NT2/D1 (cell line): ENCODE measurements at regions not wholly inside any gene's neighbourhood (a gene's known extent, or its start where the extent isn't known, plus 50 kb on each side); places are given as distances from the start of the nearest gene placed in this dataset.
A peak's percentile ranks its signal among the peaks of the same experiment; 100 is the strongest.

Source experiments
- DNase-seq: peaks from one replicate; pipeline ENCODE4 v3.0.0-alpha.2; 2011; ENCODE audit warnings: low read depth, low spot score
- H3K27me3 ChIP-seq: 2 replicates; pipeline ENCODE4 v1.6.0; 2011; ENCODE audit warnings: mild to moderate bottlenecking; ENCODE audit not compliant: insufficient read length, insufficient read depth
- H3K36me3 ChIP-seq: 2 replicates; pipeline ENCODE4 v1.6.1; 2011; ENCODE audit warnings: mild to moderate bottlenecking, low read length, mixed read lengths; ENCODE audit not compliant: insufficient read depth, insufficient read length
- H3K4me1 ChIP-seq: 2 replicates; pipeline ENCODE4 v1.5.1; 2011; ENCODE audit not compliant: insufficient read depth, insufficient read length
- H3K4me3 ChIP-seq: 2 replicates; pipeline ENCODE4 v1.5.1; 2011; ENCODE audit warnings: low read depth; ENCODE audit not compliant: insufficient read length
- H3K9ac ChIP-seq: 2 replicates; pipeline ENCODE4 v1.6.0; 2011; ENCODE audit warnings: low read depth; ENCODE audit not compliant: insufficient read length
- H3K9me3 ChIP-seq: 2 replicates; pipeline ENCODE4 v1.5.1; 2011; ENCODE audit warnings: mild to moderate bottlenecking, low read length; ENCODE audit not compliant: insufficient read depth
- SUZ12 ChIP-seq: IDR thresholded peaks from 2 replicates; pipeline ENCODE4 v1.6.1; 2011; ENCODE audit not compliant: insufficient read length, insufficient read depth; ENCODE audit errors: extremely low read depth
- YY1 ChIP-seq: IDR thresholded peaks from 2 replicates; pipeline ENCODE4 v1.6.1; 2011; ENCODE audit not compliant: insufficient read length, insufficient read depth
- ZNF274 ChIP-seq: IDR thresholded peaks from 2 replicates; pipeline ENCODE4 v1.6.1; 2011; ENCODE audit warnings: mild to moderate bottlenecking, low read depth, low read length

DNA sequence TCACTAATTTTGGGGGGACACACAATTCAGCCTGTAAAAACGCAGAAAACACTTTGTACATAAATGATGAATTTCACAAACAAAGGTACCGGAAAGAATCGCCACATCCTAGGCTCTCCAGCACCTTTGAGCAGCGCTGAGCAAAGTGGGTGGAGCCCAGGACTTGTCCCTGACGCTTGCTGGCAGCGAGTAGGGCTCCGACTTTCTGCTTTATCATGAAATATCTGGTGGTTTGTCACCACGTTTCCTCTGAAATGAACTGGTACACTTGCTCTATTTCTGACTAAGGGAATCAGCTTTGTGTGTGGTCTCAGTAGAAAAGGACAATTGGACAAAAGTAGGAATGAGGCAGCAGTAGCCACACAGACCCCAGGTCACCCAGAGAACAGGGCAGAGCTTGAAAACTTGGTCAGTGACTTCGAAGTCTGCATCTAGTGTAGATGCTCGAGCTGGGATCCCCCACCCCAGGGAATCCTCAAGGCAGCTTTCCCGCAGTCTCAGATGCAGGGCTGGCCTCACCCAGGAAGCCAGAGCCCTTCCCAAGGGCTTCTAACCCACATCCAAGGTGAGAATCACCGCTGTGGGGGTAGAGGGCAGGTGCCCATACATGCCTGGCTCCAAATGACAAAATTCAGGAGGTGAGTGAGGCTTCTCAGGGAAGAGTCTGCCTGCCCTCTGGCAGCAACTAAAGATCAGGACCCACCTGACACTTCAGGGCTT, 85.3 kb upstream of the SOX1 start:
- Histone ChIP-seq H3K4me3 (no peak overlapping the region), H3K27me3 (no peaks in the 10 kb centered on the region), H3K36me3 (no peaks in the 10 kb centered on the region), H3K4me1 (no peaks in the 10 kb centered on the region), H3K9ac (no peak overlapping the region), H3K9me3 (no peaks in the 10 kb centered on the region)
- TF ChIP-seq ZNF274 (no peak), YY1 (no peak), SUZ12 (no peak)
- no peak for DNase-seq

DNA sequence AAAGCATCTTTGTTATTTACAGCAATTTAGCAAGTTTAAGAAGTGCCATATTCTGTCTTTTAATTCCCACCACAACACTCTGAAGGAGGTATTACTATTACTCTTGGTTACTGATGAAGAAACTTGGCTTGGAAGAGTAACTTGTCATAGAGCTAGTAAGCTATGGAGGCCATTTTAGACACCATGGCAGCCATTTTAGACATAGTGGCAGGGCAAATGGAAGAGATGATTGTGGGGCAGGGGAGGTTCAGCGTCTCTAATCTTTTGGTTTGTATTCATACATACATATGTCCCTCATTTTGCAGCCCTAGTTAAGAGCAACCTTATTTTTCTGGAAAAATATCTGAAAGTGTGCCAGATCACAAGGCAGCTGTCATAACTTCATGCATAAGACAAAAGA, 82.6 kb upstream of the SOX1 start:
- no peak overlapping the region for H3K4me3 ChIP-seq
- no peak for TF ChIP-seq SUZ12
- peak; percentile 63 for TF ChIP-seq YY1

DNA sequence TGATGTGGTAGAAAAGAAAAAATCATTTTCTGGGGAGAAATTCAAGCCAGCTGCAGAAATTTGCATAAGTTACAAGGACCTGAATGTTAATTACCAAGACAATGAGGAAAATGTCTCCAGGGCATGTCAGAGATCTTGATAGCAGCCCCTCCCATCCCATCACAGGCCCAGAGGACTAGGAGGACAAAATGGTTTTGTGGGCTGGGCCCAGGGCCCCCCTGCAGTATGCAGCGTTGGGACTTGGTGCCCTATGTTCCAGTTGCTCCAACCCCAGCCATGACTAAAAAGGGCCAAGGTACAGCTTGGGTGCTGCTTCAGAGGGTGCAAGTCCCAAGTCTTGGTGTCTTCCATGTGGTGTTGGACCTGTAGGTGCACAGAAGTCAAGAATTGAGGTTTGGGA, 76.6 kb upstream of the SOX1 start:
- no peaks in the 10 kb centered on the region for H3K27me3 ChIP-seq
- H3K36me3 ChIP-seq: no peaks in the 10 kb centered on the region
- no peaks in the 10 kb centered on the region for H3K4me1 ChIP-seq
- H3K4me3 ChIP-seq: no peak overlapping the region
- no peak overlapping the region for H3K9ac ChIP-seq
- no peak for TF ChIP-seq ZNF274
- TF ChIP-seq YY1: no peak
- no peak for TF ChIP-seq SUZ12
- H3K9me3 ChIP-seq: peaks cover 30% of the 10 kb centered on the region
- DNase-seq: no peak

More for the DNA sequence above, 82.6 kb upstream of the SOX1 start:
- H3K4me1 ChIP-seq: no peaks in the 10 kb centered on the region
- no peak overlapping the region for H3K9ac ChIP-seq
- 0 out of 2 replicates have a peak, but pooled peaks cover 4% of the 10 kb centered on the region for H3K9me3 ChIP-seq
- H3K36me3 ChIP-seq: no peaks in the 10 kb centered on the region
- no peaks in the 10 kb centered on the region for H3K27me3 ChIP-seq
- no peak for DNase-seq

DNA sequence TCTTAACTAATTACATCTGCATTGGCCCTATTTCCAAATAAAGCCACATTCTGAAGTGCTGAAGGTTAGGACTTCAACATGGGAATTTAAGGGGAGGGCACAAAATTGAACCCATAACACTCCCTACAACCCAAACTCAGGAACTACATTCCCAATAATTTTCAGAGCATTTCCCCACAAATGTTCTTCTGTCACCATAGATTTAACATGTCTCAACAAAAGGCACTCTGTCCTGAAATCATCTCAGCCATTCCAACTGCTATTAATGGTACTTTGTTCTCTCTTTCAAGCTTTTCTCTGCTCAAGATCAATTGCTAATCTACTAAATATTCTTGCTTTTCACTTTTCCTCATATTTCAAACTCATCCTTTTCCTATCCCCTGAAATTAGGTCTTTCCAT, 74.0 kb upstream of the SOX1 start:
- H3K9ac ChIP-seq: no peak overlapping the region
- H3K27me3 ChIP-seq: no peaks in the 10 kb centered on the region
- no peak for TF ChIP-seq SUZ12
- no peak for TF ChIP-seq ZNF274
- TF ChIP-seq YY1: no peak
- H3K36me3 ChIP-seq: no peaks in the 10 kb centered on the region
- H3K4me1 ChIP-seq: no peaks in the 10 kb centered on the region
- H3K9me3 ChIP-seq: peaks cover 30% of the 10 kb centered on the region
- DNase-seq: no peak
- no peak overlapping the region for H3K4me3 ChIP-seq

DNA sequence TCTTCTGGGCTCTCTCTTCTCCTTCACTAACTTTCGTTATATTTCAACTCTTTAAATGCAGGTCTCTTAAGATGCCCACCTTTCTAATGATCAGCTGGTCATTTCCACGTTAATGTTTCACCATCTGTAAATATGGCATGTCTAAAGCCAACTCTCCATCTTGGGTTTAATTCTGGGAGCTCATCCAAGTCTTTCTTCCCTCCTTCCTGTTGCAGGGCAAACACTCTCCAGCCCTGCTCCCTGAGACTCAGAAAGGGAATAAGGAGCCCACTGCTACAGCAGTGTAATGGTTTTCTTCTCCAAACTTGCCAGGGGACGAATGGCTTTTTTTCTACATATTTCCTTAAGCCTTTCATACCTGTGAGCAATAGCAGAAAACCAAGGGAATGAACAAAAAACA, 73.3 kb upstream of the SOX1 start:
- TF ChIP-seq ZNF274 (no peak), SUZ12 (no peak), YY1 (no peak)
- Histone ChIP-seq H3K27me3 (no peaks in the 10 kb centered on the region), H3K9ac (no peak overlapping the region), H3K9me3 (peaks cover 30% of the 10 kb centered on the region), H3K4me1 (no peaks in the 10 kb centered on the region), H3K4me3 (no peak overlapping the region), H3K36me3 (no peaks in the 10 kb centered on the region)
- no peak for DNase-seq

DNA sequence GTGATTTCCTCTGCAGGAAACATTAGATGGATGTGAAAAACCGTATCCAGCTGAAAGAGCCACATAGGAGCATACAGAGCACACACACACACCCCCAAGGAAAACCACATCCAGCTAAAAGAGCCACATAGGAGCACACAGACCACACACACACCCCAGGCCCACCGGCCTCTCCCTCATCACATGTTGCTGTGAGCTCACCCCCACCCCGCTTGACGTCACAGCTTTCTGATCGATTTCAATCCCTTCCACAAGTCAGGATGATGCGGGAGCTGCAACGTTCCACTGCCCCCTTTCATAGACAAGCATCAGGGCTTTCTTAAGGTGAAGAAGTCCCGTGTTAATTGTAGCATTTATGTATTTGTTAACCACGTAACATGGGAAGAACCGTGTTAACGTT, 72.4 kb upstream of the SOX1 start:
- no peak for DNase-seq
- no peak overlapping the region for H3K9ac ChIP-seq
- no peak overlapping the region for H3K4me3 ChIP-seq
- H3K36me3 ChIP-seq: no peaks in the 10 kb centered on the region
- H3K27me3 ChIP-seq: no peaks in the 10 kb centered on the region
- H3K9me3 ChIP-seq: peaks cover 24% of the 10 kb centered on the region
- TF ChIP-seq ZNF274 (no peak), YY1 (no peak), SUZ12 (no peak)
- no peaks in the 10 kb centered on the region for H3K4me1 ChIP-seq

DNA sequence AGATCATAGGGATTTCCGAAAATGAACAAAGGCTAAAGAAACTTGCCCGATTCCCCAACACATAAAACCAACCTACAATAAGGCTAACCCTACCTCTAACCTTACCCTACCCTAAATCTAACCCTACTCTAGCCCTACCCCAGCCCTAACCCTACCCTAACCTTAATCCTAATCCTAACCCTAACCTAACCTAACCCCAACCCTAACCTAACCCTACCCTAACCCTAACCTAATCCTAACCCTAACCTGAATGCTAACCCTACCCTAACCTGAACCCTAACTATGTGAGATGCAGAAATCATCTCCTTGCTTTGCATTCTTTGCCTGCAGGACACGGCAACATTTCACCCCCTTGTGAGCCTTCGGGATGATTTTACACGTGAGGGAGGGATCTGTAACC, 67.6 kb upstream of the SOX1 start:
- no peak overlapping the region for H3K9ac ChIP-seq
- no peaks in the 10 kb centered on the region for H3K9me3 ChIP-seq
- no peak for DNase-seq
- no peak overlapping the region for H3K4me3 ChIP-seq
- H3K27me3 ChIP-seq: no peaks in the 10 kb centered on the region
- no peaks in the 10 kb centered on the region for H3K4me1 ChIP-seq
- no peak for TF ChIP-seq YY1
- no peak for TF ChIP-seq ZNF274
- no peak for TF ChIP-seq SUZ12
- H3K36me3 ChIP-seq: no peaks in the 10 kb centered on the region

DNA sequence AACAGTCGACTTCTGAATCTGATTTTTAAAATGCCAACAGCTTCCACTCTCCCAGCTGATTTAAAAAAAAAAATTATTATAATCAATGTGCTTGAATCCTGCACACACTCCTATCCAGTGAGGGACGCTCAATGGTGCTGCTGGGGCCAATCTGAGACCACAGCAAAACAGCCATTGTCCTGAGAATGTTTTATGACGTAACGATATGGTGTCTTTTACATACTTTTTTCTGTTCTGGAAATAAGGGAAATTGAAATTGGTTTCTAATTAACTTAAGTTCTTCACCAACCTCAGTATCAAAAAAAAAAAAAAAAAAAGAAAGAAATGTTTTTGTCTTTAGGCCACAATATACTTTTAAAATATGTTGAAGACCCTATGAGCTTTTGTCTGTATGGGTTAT, 66.1 kb upstream of the SOX1 start:
- H3K9me3 ChIP-seq: no peaks in the 10 kb centered on the region; the same call in 1 of the 2 replicates
- no peak for DNase-seq
- no peak overlapping the region for H3K4me3 ChIP-seq
- H3K36me3 ChIP-seq: no peaks in the 10 kb centered on the region
- H3K27me3 ChIP-seq: no peaks in the 10 kb centered on the region
- no peak overlapping the region for H3K9ac ChIP-seq
- H3K4me1 ChIP-seq: no peaks in the 10 kb centered on the region
- TF ChIP-seq SUZ12 (no peak), YY1 (no peak), ZNF274 (no peak)
